Liver (tissue), 3 donors: ENCODE measurements at regions not wholly inside any gene's neighbourhood (a gene's known extent, or its start where the extent isn't known, plus 50 kb on each side); places are given as distances from the start of the nearest gene placed in this dataset.

ENCODE experiments used
- ATF3 ChIP-seq: IDR thresholded peaks from 2 replicates; pipeline ENCODE4 v1.6.1; 2016; ENCODE audit warnings: antibody characterized with exemption
- CTCF ChIP-seq: fragments of 150-350 bp; IDR thresholded peaks from 2 replicates; pipeline ENCODE4 v1.5.1; 2017; ENCODE audit warnings: improper control_type of control experiment, low read depth, low read length; ENCODE audit not compliant: missing input control
- FOXA1 ChIP-seq: IDR thresholded peaks from 2 replicates; pipeline ENCODE4 v1.6.1; 2016; ENCODE audit warnings: antibody characterized with exemption
- GABPA ChIP-seq, 2 donors: IDR thresholded peaks in 1 of 2; conservative IDR thresholded peaks in 1 of 2; 2 replicates each; pipeline ENCODE4 v1.6.1; 2016; ENCODE audit warnings: antibody characterized with exemption in 2 of 2, mild to moderate bottlenecking in 1 of 2, moderate library complexity in 1 of 2
- HNF4G ChIP-seq: IDR thresholded peaks from 2 replicates; pipeline ENCODE4 v1.6.1; 2016; ENCODE audit warnings: antibody characterized with exemption
- RAD21 ChIP-seq, 2 donors: IDR thresholded peaks; 2 replicates each; pipeline ENCODE4 v1.6.1; 2016; ENCODE audit warnings: antibody characterized with exemption in 2 of 2, mild to moderate bottlenecking in 2 of 2
- REST ChIP-seq: IDR thresholded peaks from 2 replicates; pipeline ENCODE4 v1.6.1; 2016; ENCODE audit warnings: antibody characterized with exemption, mild to moderate bottlenecking
- SP1 ChIP-seq: IDR thresholded peaks from 2 replicates; pipeline ENCODE4 v1.6.1; 2018; ENCODE audit warnings: antibody characterized with exemption, mild to moderate bottlenecking
- TAF1 ChIP-seq: conservative IDR thresholded peaks from 2 replicates; pipeline ENCODE4 v1.6.1; 2016; ENCODE audit warnings: antibody characterized with exemption, mild to moderate bottlenecking
- YY1 ChIP-seq: IDR thresholded peaks from 2 replicates; pipeline ENCODE4 v1.6.1; 2016; ENCODE audit warnings: antibody characterized with exemption, mild to moderate bottlenecking
- donor health status: healthy.
- donor health status: healthy.

- TF ChIP-seq CTCF (no peak), GABPA (IDR thresholded peaks at IDR 0.05 in 1 of 2, conservative IDR thresholded peaks at IDR 0.05 in 1 of 2) (no peak), YY1 (no peak), REST (no peak), ATF3 (no peak), HNF4G (no peak), RAD21 (IDR thresholded peaks at IDR 0.05) (no peak), FOXA1 (no peak), SP1 (no peak), TAF1 (no peak)
These were observed 88.9 kb upstream of the SERPINE2 start for GRCh38 chr2:224127871-224128501.
